Adrenal gland (tissue), 9 donors: ENCODE measurements at regions not wholly inside any gene's neighbourhood (a gene's known extent, or its start where the extent isn't known, plus 50 kb on each side); places are given as distances from the start of the nearest gene placed in this dataset.

Experiments
- DNase-seq, 7 donors: peaks; one replicate each; pipeline ENCODE4 v3.0.0-alpha.2; 2019 to 2020
- H3K27ac ChIP-seq, 5 donors: fragments of 200-600 bp; sonication (generic) in 4 of 5; 1 replicate in 3 of 5; 2 replicates in 2 of 5; pipeline versions ENCODE4 v1.5.1 to v1.8.0; 2016 to 2020; ENCODE audit warnings: mild to moderate bottlenecking in 1 of 5
- H3K27me3 ChIP-seq: fragments of 200-600 bp; 2 replicates; pipeline ENCODE4 v1.8.0; 2021
- H3K36me3 ChIP-seq, 2 donors: fragments of 200-600 bp; replicated peaks in 1 of 2; 1 replicate in 1 of 2; 2 replicates in 1 of 2; pipeline versions ENCODE4 v1.5.1 to v1.8.0; 2018 to 2022
- H3K4me1 ChIP-seq, 2 donors: fragments of 200-600 bp; replicated peaks in 1 of 2; 1 replicate in 1 of 2; 2 replicates in 1 of 2; pipeline versions ENCODE4 v1.5.1 to v1.8.0; 2018 to 2021
- H3K4me3 ChIP-seq, 4 donors: fragments of 200-600 bp; sonication (generic) in 3 of 4; one replicate each; pipeline ENCODE4 v1.5.1; 2016 to 2018
- H3K9me3 ChIP-seq, 3 donors: fragments of 200-600 bp; sonication (generic) in 1 of 3; replicated peaks in 1 of 3; 1 replicate in 2 of 3; 2 replicates in 1 of 3; pipeline versions ENCODE4 v1.5.1 to v1.8.0; 2016 to 2021
- CTCF ChIP-seq, 6 experiments: fragments of 450-650 bp in 4 of 6; fragments of 200-600 bp in 2 of 6; sonication (generic) in 1 of 6; IDR thresholded peaks; 1 replicate in 5 of 6; 2 replicates in 1 of 6; pipeline versions ENCODE4 v1.5.1 to v1.8.0; 2016 to 2021; ENCODE audit warnings: antibody characterized with exemption in 6 of 6, mild to moderate bottlenecking in 2 of 6, moderate library complexity in 1 of 6
- POLR2A ChIP-seq, 2 donors: fragments of 450-650 bp; IDR thresholded peaks; one replicate each; pipeline ENCODE4 v1.6.1; 2017; ENCODE audit warnings: antibody characterized with exemption in 2 of 2, mild to moderate bottlenecking in 2 of 2, moderate library complexity in 1 of 2
- WGBS, 4 donors: extraction: QIAGEN DNeasy Blood & Tissue Kit in 2 of 4; methylation state at CpG; one replicate each; pipeline versions ENCODE4 v1.1.5 to v1.1.7; 2013 to 2017; 5-methylcytosine and 5-hydroxymethylcytosine counted together
- intact Hi-C, 2 donors: fragments of 100-400 bp; cut with DNase I; formaldehyde crosslinking; loops; one replicate each; pipeline versions ENCODE4 v1.14.1 to v1.15.0; 2022 to 2023
- donor health status: healthy with polysubstance abuse.
- donor health status: Bipolar disorder and iron deficiency.
- donor health status: DM: yes; HTN: yes; CAD: no.
- donor health status: DM: no; HTN: no; CAD: no.
- donor health status: DM: no; HTN: no; CAD: no.

GRCh38 chr10:94197241-94197640, 165.5 kb downstream of the NOC3L start:
- TF ChIP-seq CTCF (IDR thresholded peaks at IDR 0.05) (no peak), POLR2A (IDR thresholded peaks at IDR 0.05) (no peak)
- Histone ChIP-seq H3K4me1 (peaks cover 0 to 6% of the 10 kb centered on the region in 2 donors), H3K36me3 (no peaks in the 10 kb centered on the region), H3K27ac (no peak overlapping the region), H3K27me3 (no peaks in the 10 kb centered on the region), H3K4me3 (no peak overlapping the region), H3K9me3 (no peaks in the 10 kb centered on the region)
- intact Hi-C loops = no loop called here
- DNase-seq = no peak

GRCh38 chr10:94198324-94198723, 164.4 kb downstream of the NOC3L start:
- intact Hi-C loops = no loop called here
- no peak overlapping the region for H3K27ac ChIP-seq
- no peak for DNase-seq
- H3K9me3 ChIP-seq = no peaks in the 10 kb centered on the region
- TF ChIP-seq POLR2A (IDR thresholded peaks at IDR 0.05) = no peak
- no peak for TF ChIP-seq CTCF (IDR thresholded peaks at IDR 0.05)
- WGBS, 4 donors = 69 to 97% (median 95%) methylated on average over 2 of the region's 2 CpGs
- no peaks in the 10 kb centered on the region for H3K27me3 ChIP-seq
- H3K4me1 ChIP-seq = peaks cover 0 to 6% of the 10 kb centered on the region in 2 donors
- no peak overlapping the region for H3K4me3 ChIP-seq
- no peaks in the 10 kb centered on the region for H3K36me3 ChIP-seq

- no peak for DNase-seq
- Histone ChIP-seq H3K27ac (no peak overlapping the region), H3K27me3 (no peaks in the 10 kb centered on the region), H3K4me3 (no peak overlapping the region), H3K9me3 (no peaks in the 10 kb centered on the region), H3K36me3 (no peaks in the 10 kb centered on the region), H3K4me1 (no peaks in the 10 kb centered on the region)
- intact Hi-C loops = no loop called here
- TF ChIP-seq CTCF (IDR thresholded peaks at IDR 0.05) (no peak), POLR2A (IDR thresholded peaks at IDR 0.05) (no peak)
- WGBS, 4 donors = 46 to 68% (median 63%) methylated on average over 5 of the region's 5 CpGs
These were observed 163.2 kb downstream of the NOC3L start for GRCh38 chr10:94199565-94199964.

- WGBS, 4 donors = 74 to 79% (median 76%) methylated on average over 2 of the region's 2 CpGs
- Histone ChIP-seq H3K36me3 (no peaks in the 10 kb centered on the region), H3K9me3 (no peaks in the 10 kb centered on the region), H3K27ac (no peak overlapping the region), H3K27me3 (no peaks in the 10 kb centered on the region), H3K4me1 (no peaks in the 10 kb centered on the region), H3K4me3 (no peak overlapping the region)
- DNase-seq = no peak
- TF ChIP-seq CTCF (IDR thresholded peaks at IDR 0.05) (no peak), POLR2A (IDR thresholded peaks at IDR 0.05) (no peak)
- intact Hi-C loops = no loop called here
These were observed 162.4 kb downstream of the NOC3L start for GRCh38 chr10:94200146-94200837.
